Endodermal cell (in vitro differentiated cells): ENCODE measurements at regions not wholly inside any gene's neighbourhood (a gene's known extent, or its start where the extent isn't known, plus 50 kb on each side); places are given as distances from the start of the nearest gene placed in this dataset.

Experiments used
- DNase-seq: peaks from one replicate; pipeline ENCODE4 v3.0.0-alpha.2; 2017
- H3K27ac ChIP-seq: 2 replicates; pipeline ENCODE4 v1.5.1; 2013; ENCODE audit warnings: mild to moderate bottlenecking, low read depth, low read length, moderate library complexity
- H3K27me3 ChIP-seq: 2 replicates; pipeline ENCODE4 v1.6.1; 2013; ENCODE audit warnings: mild to moderate bottlenecking, low read length, moderate library complexity; ENCODE audit not compliant: insufficient read depth, control insufficient read depth, poor library complexity, severe bottlenecking
- H3K36me3 ChIP-seq: 2 replicates; pipeline ENCODE4 v1.7.0; 2013; ENCODE audit warnings: mild to moderate bottlenecking, low read length, moderate library complexity; ENCODE audit not compliant: control insufficient read depth, insufficient read depth
- H3K4me1 ChIP-seq: one replicate; pipeline ENCODE4 v1.7.0; 2013; ENCODE audit warnings: low read length; ENCODE audit not compliant: control insufficient read depth, insufficient read depth
- H3K4me3 ChIP-seq: 2 replicates; pipeline ENCODE4 v1.5.1; 2013; ENCODE audit warnings: mild to moderate bottlenecking, low read length, moderate library complexity
- H3K9ac ChIP-seq: 2 replicates; pipeline ENCODE4 v1.6.1; 2013; ENCODE audit warnings: mild to moderate bottlenecking, low read length, moderate library complexity; ENCODE audit not compliant: poor library complexity, severe bottlenecking; ENCODE audit errors: extremely low read depth
- H3K9me3 ChIP-seq: 2 replicates; pipeline ENCODE4 v1.6.1; 2013; ENCODE audit warnings: mild to moderate bottlenecking, low read length, moderate library complexity; ENCODE audit not compliant: control insufficient read depth
- H3K27ac Mint-ChIP-seq: 2 replicates; pipeline ENCODE4 v1.8.0; 2020; ENCODE audit warnings: mixed read lengths
- H3K27me3 Mint-ChIP-seq: 2 replicates; pipeline ENCODE4 v1.8.0; 2021; ENCODE audit warnings: mild to moderate bottlenecking, mixed read lengths; ENCODE audit not compliant: insufficient read depth
- H3K36me3 Mint-ChIP-seq: 2 replicates; pipeline ENCODE4 v1.8.0; 2020; ENCODE audit warnings: low read depth, mixed read lengths
- H3K4me1 Mint-ChIP-seq: 2 replicates; pipeline ENCODE4 v1.8.0; 2020; ENCODE audit warnings: mixed read lengths
- H3K4me3 Mint-ChIP-seq: 2 replicates; pipeline ENCODE4 v1.8.0; 2020; ENCODE audit warnings: mild to moderate bottlenecking, moderate library complexity, mixed read lengths
- H3K9me3 Mint-ChIP-seq: 2 replicates; pipeline ENCODE4 v1.8.0; 2020; ENCODE audit warnings: mild to moderate bottlenecking, mixed read lengths
- CTCF ChIP-seq: fragments of 200-600 bp; sonication (generic); conservative IDR thresholded peaks from 2 replicates; pipeline ENCODE4 v1.5.0; 2021; ENCODE audit warnings: antibody characterized with exemption, mild to moderate bottlenecking
- WGBS, 2 experiments: methylation state at CpG; one replicate each; pipeline versions ENCODE4 v1.1.5 to v1.1.7; 2013; ENCODE audit warnings: missing lambda C conversion rate in 2 of 2, mixed read lengths in 1 of 2; ENCODE audit not compliant: insufficient coverage in 1 of 2, insufficient read length in 1 of 2; 5-methylcytosine and 5-hydroxymethylcytosine counted together

- no peaks in the 10 kb centered on the region for H3K27me3 ChIP-seq
- DNase-seq: no peak
- no peak overlapping the region for H3K4me3 Mint-ChIP-seq
- H3K27me3 Mint-ChIP-seq: no peaks in the 10 kb centered on the region
- H3K4me1 ChIP-seq: no peaks in the 10 kb centered on the region
- no peak overlapping the region for H3K27ac ChIP-seq
- H3K9me3 Mint-ChIP-seq: no peaks in the 10 kb centered on the region
- H3K4me3 ChIP-seq: no peak overlapping the region
- no peak for TF ChIP-seq CTCF
- H3K36me3 Mint-ChIP-seq: no peaks in the 10 kb centered on the region
- H3K9me3 ChIP-seq: no peaks in the 10 kb centered on the region
- H3K4me1 Mint-ChIP-seq: no peaks in the 10 kb centered on the region
- H3K27ac Mint-ChIP-seq: no peak overlapping the region
- no CpG with 5 or more reads among the region's 2 CpGs for WGBS, 2 experiments
- no peaks in the 10 kb centered on the region for H3K36me3 ChIP-seq
- no peak overlapping the region for H3K9ac ChIP-seq
These were observed 1433.2 kb downstream of the LRFN5 start for GRCh38 chr14:43039881-43040280.

- H3K36me3 Mint-ChIP-seq: no peaks in the 10 kb centered on the region
- no peak for TF ChIP-seq CTCF
- Histone ChIP-seq H3K9me3 (no peaks in the 10 kb centered on the region), H3K4me1 (no peaks in the 10 kb centered on the region), H3K4me3 (no peak overlapping the region), H3K27ac (no peak overlapping the region), H3K27me3 (no peaks in the 10 kb centered on the region), H3K36me3 (no peaks in the 10 kb centered on the region), H3K9ac (no peak overlapping the region)
- no peaks in the 10 kb centered on the region for H3K4me1 Mint-ChIP-seq
- no peak overlapping the region for H3K27ac Mint-ChIP-seq
- H3K27me3 Mint-ChIP-seq: no peaks in the 10 kb centered on the region
- H3K9me3 Mint-ChIP-seq: no peaks in the 10 kb centered on the region
- DNase-seq: no peak
- H3K4me3 Mint-ChIP-seq: no peak overlapping the region
These were observed 1424.9 kb downstream of the LRFN5 start for GRCh38 chr14:43031598-43031997.

GRCh38 chr14:43022094-43022800 is 1415.6 kb downstream of the LRFN5 start:
- TF ChIP-seq CTCF: no peak
- Mint-ChIP-seq H3K4me3 (no peak overlapping the region), H3K27me3 (no peaks in the 10 kb centered on the region), H3K36me3 (no peaks in the 10 kb centered on the region), H3K9me3 (no peaks in the 10 kb centered on the region), H3K27ac (no peak overlapping the region), H3K4me1 (no peaks in the 10 kb centered on the region)
- no CpG with 5 or more reads among the region's 1 CpG for WGBS, 2 experiments
- Histone ChIP-seq H3K9ac (no peak overlapping the region), H3K27me3 (no peaks in the 10 kb centered on the region), H3K36me3 (no peaks in the 10 kb centered on the region), H3K9me3 (no peaks in the 10 kb centered on the region), H3K4me1 (no peaks in the 10 kb centered on the region), H3K27ac (no peak overlapping the region), H3K4me3 (no peak overlapping the region)
- no peak for DNase-seq
